Prostate gland (tissue), 2 donors: ENCODE measurements at regions not wholly inside any gene's neighbourhood (a gene's known extent, or its start where the extent isn't known, plus 50 kb on each side); places are given as distances from the start of the nearest gene placed in this dataset.

Experiments used
- POLR2AphosphoS5 ChIP-seq: sonication (generic); formaldehyde crosslinking; IDR thresholded peaks from one replicate; pipeline ENCODE4 v1.6.1; 2017; ENCODE audit warnings: antibody characterized with exemption
- TF ChIP-seq, protein P1 (sequence below), 4 experiments: fragments of 200-600 bp in 2 of 4; fragments of 450-650 bp in 2 of 4; sonication (generic) in 2 of 4; IDR thresholded peaks; 1 replicate in 3 of 4; 2 replicates in 1 of 4; pipeline ENCODE4 v1.5.1; 2016 to 2019; ENCODE audit warnings: antibody characterized with exemption in 4 of 4, mild to moderate bottlenecking in 2 of 4, moderate library complexity in 2 of 4

DNA sequence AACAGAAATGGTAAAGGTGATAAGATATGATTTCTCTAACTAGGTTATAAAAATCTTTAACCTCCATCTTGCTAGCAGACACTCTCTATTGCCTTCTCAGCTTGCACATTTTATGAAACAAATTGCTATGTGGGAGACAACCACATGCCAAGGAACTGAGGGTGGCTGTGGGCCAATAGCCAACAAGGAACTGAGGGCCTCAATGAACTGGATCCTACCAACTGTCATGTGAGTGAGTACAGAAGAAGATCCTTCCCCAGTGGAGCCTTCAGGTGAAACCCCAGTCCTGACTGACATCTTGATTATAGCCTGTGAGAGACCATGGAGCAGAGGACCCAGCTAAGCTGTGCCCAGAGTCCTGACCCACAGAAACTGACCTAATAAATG lies 129.2 kb upstream of the LRIG1 start:
- TF ChIP-seq, protein P1, sequence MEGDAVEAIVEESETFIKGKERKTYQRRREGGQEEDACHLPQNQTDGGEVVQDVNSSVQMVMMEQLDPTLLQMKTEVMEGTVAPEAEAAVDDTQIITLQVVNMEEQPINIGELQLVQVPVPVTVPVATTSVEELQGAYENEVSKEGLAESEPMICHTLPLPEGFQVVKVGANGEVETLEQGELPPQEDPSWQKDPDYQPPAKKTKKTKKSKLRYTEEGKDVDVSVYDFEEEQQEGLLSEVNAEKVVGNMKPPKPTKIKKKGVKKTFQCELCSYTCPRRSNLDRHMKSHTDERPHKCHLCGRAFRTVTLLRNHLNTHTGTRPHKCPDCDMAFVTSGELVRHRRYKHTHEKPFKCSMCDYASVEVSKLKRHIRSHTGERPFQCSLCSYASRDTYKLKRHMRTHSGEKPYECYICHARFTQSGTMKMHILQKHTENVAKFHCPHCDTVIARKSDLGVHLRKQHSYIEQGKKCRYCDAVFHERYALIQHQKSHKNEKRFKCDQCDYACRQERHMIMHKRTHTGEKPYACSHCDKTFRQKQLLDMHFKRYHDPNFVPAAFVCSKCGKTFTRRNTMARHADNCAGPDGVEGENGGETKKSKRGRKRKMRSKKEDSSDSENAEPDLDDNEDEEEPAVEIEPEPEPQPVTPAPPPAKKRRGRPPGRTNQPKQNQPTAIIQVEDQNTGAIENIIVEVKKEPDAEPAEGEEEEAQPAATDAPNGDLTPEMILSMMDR (IDR thresholded peaks at IDR 0.05), result no peak
- TF ChIP-seq POLR2AphosphoS5, result no peak
